IMR-90 (cell line): ENCODE measurements at regions not wholly inside any gene's neighbourhood (a gene's known extent, or its start where the extent isn't known, plus 50 kb on each side); places are given as distances from the start of the nearest gene placed in this dataset.

Experiments used
- ATAC-seq: fragments of 200-7000 bp; cut with Tn5 transposase; 2 replicates; pipeline ENCODE4 v1.9.1; 2020; ENCODE audit warnings: low read depth, mild to moderate bottlenecking, moderate library complexity
- BruUV-seq: library from RNA; stranded (reverse); fragments of 400-500 nt; replicated peaks from 2 replicates; lab custom pipeline; 2021; lab: Mats Ljungman, UMichigan
- CTCF ChIA-PET: fragments of 300-600 bp; formaldehyde crosslinking; extraction: SDS; loops from one replicate; lab custom pipeline; 2021; ENCODE audit warnings: antibody characterized with exemption; lab: Yijun Ruan, JAX
- POLR2A ChIA-PET: fragments of 300-600 bp; sonication (Branson Sonifier 250); formaldehyde crosslinking; loops from one replicate; lab custom pipeline; 2022; ENCODE audit warnings: antibody characterized with exemption; ENCODE audit not compliant: unreplicated experiment; lab: Charles Lee
- DNase-seq: peaks from one replicate; pipeline ENCODE4 v3.0.0; 2013
- H2AFZ ChIP-seq: replicated peaks from 2 replicates; pipeline ENCODE3; 2013; ENCODE audit warnings: low read length, mild to moderate bottlenecking; ENCODE audit not compliant: poor library complexity
- H2AK5ac ChIP-seq: 2 replicates; pipeline ENCODE4 v1.6.1; 2013; ENCODE audit warnings: low read depth, low read length, inconsistent platforms
- H2AK9ac ChIP-seq: replicated peaks from 2 replicates; pipeline ENCODE3; 2013; ENCODE audit warnings: mild to moderate bottlenecking, low read depth, low read length, moderate library complexity; ENCODE audit not compliant: poor library complexity
- H2BK120ac ChIP-seq: 2 replicates; pipeline ENCODE4 v1.6.1; 2013; ENCODE audit warnings: low read depth, low read length, inconsistent platforms
- H2BK15ac ChIP-seq: 3 replicates; pipeline ENCODE4 v1.6.1; 2013; ENCODE audit warnings: low read depth, low read length, inconsistent platforms
- H2BK20ac ChIP-seq: 2 replicates; pipeline ENCODE4 v1.6.1; 2013; ENCODE audit warnings: low read depth, mild to moderate bottlenecking, inconsistent platforms, low read length, moderate library complexity
- H2BK5ac ChIP-seq: 2 replicates; pipeline ENCODE4 v1.6.1; 2013; ENCODE audit warnings: mild to moderate bottlenecking, low read depth, low read length, inconsistent platforms; ENCODE audit not compliant: poor library complexity, severe bottlenecking
- H3K14ac ChIP-seq: replicated peaks from 2 replicates; pipeline ENCODE4 v1.6.1; 2013; ENCODE audit warnings: low read depth, low read length, inconsistent platforms
- H3K18ac ChIP-seq: 2 replicates; pipeline ENCODE4 v1.6.1; 2013; ENCODE audit warnings: low read depth, low read length, control low read depth
- H3K23ac ChIP-seq: 2 replicates; pipeline ENCODE4 v1.6.1; 2013; ENCODE audit warnings: low read depth, low read length, inconsistent platforms
- H3K27ac ChIP-seq: 2 replicates; pipeline ENCODE4 v1.5.1; 2013; ENCODE audit warnings: mild to moderate bottlenecking, control low read depth, low read length; ENCODE audit not compliant: insufficient read depth
- H3K27me3 ChIP-seq: 2 replicates; pipeline ENCODE4 v1.6.1; 2013; ENCODE audit warnings: low read length; ENCODE audit not compliant: control insufficient read depth, insufficient read depth
- H3K36me3 ChIP-seq: 2 replicates; pipeline ENCODE4 v1.6.1; 2013; ENCODE audit warnings: low read length, mixed read lengths; ENCODE audit not compliant: control insufficient read depth, insufficient read depth
- H3K4ac ChIP-seq: 2 replicates; pipeline ENCODE4 v1.6.1; 2013; ENCODE audit warnings: low read depth, low read length, inconsistent platforms
- H3K4me1 ChIP-seq: 2 replicates; pipeline ENCODE4 v1.6.1; 2013; ENCODE audit warnings: low read length, mixed read lengths; ENCODE audit not compliant: control insufficient read depth, insufficient read depth
- H3K4me2 ChIP-seq: 2 replicates; pipeline ENCODE4 v1.6.1; 2013; ENCODE audit warnings: low read depth, mild to moderate bottlenecking, control low read depth, low read length, moderate library complexity
- H3K4me3 ChIP-seq: 2 replicates; pipeline ENCODE4 v1.5.1; 2013; ENCODE audit warnings: low read depth, mild to moderate bottlenecking, control low read depth, low read length, moderate library complexity; ENCODE audit not compliant: insufficient read depth
- H3K56ac ChIP-seq: 2 replicates; pipeline ENCODE4 v1.6.1; 2013; ENCODE audit warnings: low read length, inconsistent platforms; ENCODE audit not compliant: insufficient read depth; ENCODE audit errors: extremely low read depth
- H3K79me1 ChIP-seq, 2 experiments: 2 replicates each; pipeline ENCODE4 v1.6.1; 2013; ENCODE audit warnings: low read length in 2 of 2, inconsistent platforms in 1 of 2, low read depth in 1 of 2
- H3K9ac ChIP-seq: 2 replicates; pipeline ENCODE4 v1.6.1; 2013; ENCODE audit warnings: low read depth, low read length, control low read depth
- H3K9me1 ChIP-seq: 2 replicates; pipeline ENCODE4 v1.6.1; 2013; ENCODE audit warnings: low read length, inconsistent platforms; ENCODE audit not compliant: insufficient read depth
- H3K9me3 ChIP-seq: 2 replicates; pipeline ENCODE4 v1.6.1; 2013; ENCODE audit warnings: low read length; ENCODE audit not compliant: control insufficient read depth, insufficient read depth
- H4K20me1 ChIP-seq: 2 replicates; pipeline ENCODE4 v1.6.1; 2013; ENCODE audit warnings: low read length, inconsistent platforms; ENCODE audit not compliant: insufficient read depth
- H4K5ac ChIP-seq: 2 replicates; pipeline ENCODE4 v1.6.1; 2013; ENCODE audit warnings: mild to moderate bottlenecking, low read depth, low read length, control low read depth
- H4K8ac ChIP-seq, 2 experiments: 2 replicates each; pipeline ENCODE4 v1.6.1; 2013; ENCODE audit warnings: low read depth in 2 of 2, low read length in 2 of 2, control low read depth in 1 of 2, inconsistent platforms in 1 of 2
- H4K91ac ChIP-seq: 2 replicates; pipeline ENCODE4 v1.6.1; 2013; ENCODE audit warnings: low read depth, low read length, inconsistent platforms; ENCODE audit not compliant: insufficient read depth
- RAD21 ChIP-seq: IDR thresholded peaks from 2 replicates; pipeline ENCODE4 v1.6.1; 2012; ENCODE audit warnings: low read length, improper control_type of control experiment
- WGBS, 2 experiments: methylation state at CpG; one replicate each; pipeline versions ENCODE4 v1.1.5 to v1.1.7; 2013; ENCODE audit warnings: missing lambda C conversion rate in 2 of 2; ENCODE audit not compliant: insufficient read length in 1 of 2; ENCODE audit errors: extremely low coverage in 2 of 2; 5-methylcytosine and 5-hydroxymethylcytosine counted together
- dilution Hi-C: fragments of 300-500 bp; cut with HindIII; formaldehyde crosslinking; loops from one replicate; pipeline ENCODE4 v1.14.3; 2018; ENCODE audit warnings: low sequenced_read_pairs; ENCODE audit not compliant: unreplicated experiment
- in situ Hi-C: fragments of 300-500 bp; cut with MboI; formaldehyde crosslinking; loops from 3 replicates; pipeline ENCODE4 v1.14.3; 2019; ENCODE audit warnings: low sequenced_read_pairs, inconsistent platforms, mixed read lengths
- intact Hi-C: fragments of 100-400 bp; cut with micrococcal nuclease; formaldehyde crosslinking; loops from 2 replicates; pipeline ENCODE4 v1.10.0; 2022
- TF ChIP-seq, protein P1 (sequence below): conservative IDR thresholded peaks from 2 replicates; pipeline ENCODE4 v1.5.1; 2012; ENCODE audit warnings: mild to moderate bottlenecking, low read depth, low read length, improper control_type of control experiment

DNA sequence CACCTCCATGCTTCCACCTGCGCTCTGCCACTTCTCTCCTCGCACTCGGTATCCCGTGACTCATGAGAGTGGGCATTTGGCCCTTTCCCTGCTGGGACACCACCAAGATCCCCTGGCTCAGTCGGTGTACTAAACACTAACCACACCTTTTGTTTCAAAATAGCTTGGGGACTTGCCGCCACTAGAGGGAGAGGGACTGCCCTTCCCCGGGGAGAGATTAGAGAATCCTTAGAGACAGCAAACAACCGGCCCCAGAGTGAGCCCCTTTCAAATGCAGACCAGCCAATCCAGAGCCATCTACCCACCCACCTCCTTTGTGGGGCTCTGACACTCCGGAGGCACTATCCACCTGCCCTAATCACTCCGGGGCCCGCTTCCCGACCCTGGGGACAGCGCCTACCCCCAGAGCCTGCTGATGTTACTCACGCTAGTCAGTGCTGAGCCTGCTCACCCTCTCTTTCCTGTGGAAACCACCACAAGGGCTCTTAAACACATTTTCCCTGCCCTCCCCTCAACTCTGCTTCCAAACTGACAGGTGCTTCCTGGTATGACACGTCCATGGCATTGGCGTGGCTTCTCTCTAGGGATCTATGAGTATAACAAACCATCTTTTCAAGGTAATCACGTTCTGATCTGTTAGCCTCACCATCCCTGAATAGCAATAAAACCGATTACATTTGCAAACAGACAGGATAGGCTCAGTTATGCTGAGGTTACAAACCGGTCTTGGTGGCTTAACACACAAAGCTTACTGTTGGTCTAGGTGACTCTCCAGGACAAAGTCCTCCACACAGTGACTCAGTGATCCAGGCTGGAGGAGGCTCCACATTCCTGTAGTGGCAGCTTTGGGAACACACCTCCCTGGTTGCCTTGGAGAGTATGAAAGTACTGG lies 180.1 kb upstream of the MVB12B start:
- H3K4me2 ChIP-seq: no peak overlapping the region
- peak; percentile 46; the same call in 1 of the 2 replicates for ATAC-seq
- TF ChIP-seq, protein P1, sequence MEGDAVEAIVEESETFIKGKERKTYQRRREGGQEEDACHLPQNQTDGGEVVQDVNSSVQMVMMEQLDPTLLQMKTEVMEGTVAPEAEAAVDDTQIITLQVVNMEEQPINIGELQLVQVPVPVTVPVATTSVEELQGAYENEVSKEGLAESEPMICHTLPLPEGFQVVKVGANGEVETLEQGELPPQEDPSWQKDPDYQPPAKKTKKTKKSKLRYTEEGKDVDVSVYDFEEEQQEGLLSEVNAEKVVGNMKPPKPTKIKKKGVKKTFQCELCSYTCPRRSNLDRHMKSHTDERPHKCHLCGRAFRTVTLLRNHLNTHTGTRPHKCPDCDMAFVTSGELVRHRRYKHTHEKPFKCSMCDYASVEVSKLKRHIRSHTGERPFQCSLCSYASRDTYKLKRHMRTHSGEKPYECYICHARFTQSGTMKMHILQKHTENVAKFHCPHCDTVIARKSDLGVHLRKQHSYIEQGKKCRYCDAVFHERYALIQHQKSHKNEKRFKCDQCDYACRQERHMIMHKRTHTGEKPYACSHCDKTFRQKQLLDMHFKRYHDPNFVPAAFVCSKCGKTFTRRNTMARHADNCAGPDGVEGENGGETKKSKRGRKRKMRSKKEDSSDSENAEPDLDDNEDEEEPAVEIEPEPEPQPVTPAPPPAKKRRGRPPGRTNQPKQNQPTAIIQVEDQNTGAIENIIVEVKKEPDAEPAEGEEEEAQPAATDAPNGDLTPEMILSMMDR: peak; percentile 21; the same call in 1 of the 2 replicates
- no peak for TF ChIP-seq RAD21

More for the DNA sequence above, 180.1 kb upstream of the MVB12B start:
- Histone ChIP-seq H3K9me3 (no peaks in the 10 kb centered on the region), H2AK9ac (no peak overlapping the region), H4K8ac (no peak overlapping the region), H3K4me3 (no peak overlapping the region), H3K56ac (no peak overlapping the region), H4K91ac (no peak overlapping the region), H3K18ac (no peak overlapping the region), H2BK15ac (no peak overlapping the region), H3K36me3 (no peaks in the 10 kb centered on the region), H3K9me1 (no peaks in the 10 kb centered on the region), H3K14ac (no peak overlapping the region), H2AK5ac (no peak overlapping the region), H2BK120ac (no peak overlapping the region), H2BK20ac (no peak overlapping the region), H3K27ac (no peak overlapping the region), H3K4ac (no peak overlapping the region), H3K23ac (no peak overlapping the region), H4K20me1 (no peaks in the 10 kb centered on the region), H3K9ac (no peak overlapping the region), H3K27me3 (peaks cover 24% of the 10 kb centered on the region), H3K79me1 (no peaks in the 10 kb centered on the region), H4K5ac (no peak overlapping the region), H2BK5ac (no peak overlapping the region), H3K4me1 (no peaks in the 10 kb centered on the region), H2AFZ (peak overlapping the region; percentile 38)
- intact Hi-C loops (no loop called here), dilution Hi-C loops (no loop called here), in situ Hi-C loops (no loop called here)
- ChIA-PET POLR2A (no interaction called here), CTCF (no interaction called here)
- WGBS, 2 experiments: 31% methylated on average over 6 of the region's 19 CpGs; no CpG with 5 or more reads in 1 of the 2 experiments
- BruUV-seq: no TSS peak
- DNase-seq: no peak
